ENCODE measurements at regions not wholly inside any gene's neighbourhood (a gene's known extent, or its start where the extent isn't known, plus 50 kb on each side); places are given as distances from the start of the nearest gene placed in this dataset.

DNA sequence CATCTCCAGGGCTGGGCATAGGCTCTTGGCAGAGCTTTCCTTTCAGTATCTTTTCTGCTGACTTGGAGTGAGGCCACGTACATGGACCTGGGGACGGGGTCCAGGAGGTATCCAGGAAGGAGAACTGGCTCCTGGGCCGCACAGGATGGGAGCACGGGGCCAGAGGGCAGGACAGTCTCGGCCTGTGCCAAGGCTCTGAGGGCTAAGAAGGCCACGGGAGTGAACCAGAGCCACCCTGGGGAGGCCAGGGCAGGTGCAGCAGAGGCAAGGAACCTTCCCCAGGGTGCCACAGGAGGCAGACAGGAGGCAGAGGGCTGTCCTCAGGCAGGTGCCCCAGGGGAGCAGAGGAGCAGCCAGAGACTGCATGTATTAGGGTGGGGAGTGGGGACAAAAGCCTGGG, 50.3 kb downstream of the PLXNA1 start:
- no peak overlapping the region for H3K4me3 Mint-ChIP-seq
- H3K36me3 Mint-ChIP-seq, result peaks cover 3% of the 10 kb centered on the region
- DNase-seq, result no peak
- no peaks in the 10 kb centered on the region for H3K9me3 Mint-ChIP-seq
- intact Hi-C loops (cut with micrococcal nuclease), result no loop called here
- no peaks in the 10 kb centered on the region for H3K4me1 Mint-ChIP-seq (ENCODE audit: low read depth)
- no peaks in the 10 kb centered on the region for H3K27me3 Mint-ChIP-seq
- ChIA-PET CTCF (no interaction called here), POLR2A (no interaction called here)
- H3K27ac Mint-ChIP-seq, result no peak overlapping the region

DNA sequence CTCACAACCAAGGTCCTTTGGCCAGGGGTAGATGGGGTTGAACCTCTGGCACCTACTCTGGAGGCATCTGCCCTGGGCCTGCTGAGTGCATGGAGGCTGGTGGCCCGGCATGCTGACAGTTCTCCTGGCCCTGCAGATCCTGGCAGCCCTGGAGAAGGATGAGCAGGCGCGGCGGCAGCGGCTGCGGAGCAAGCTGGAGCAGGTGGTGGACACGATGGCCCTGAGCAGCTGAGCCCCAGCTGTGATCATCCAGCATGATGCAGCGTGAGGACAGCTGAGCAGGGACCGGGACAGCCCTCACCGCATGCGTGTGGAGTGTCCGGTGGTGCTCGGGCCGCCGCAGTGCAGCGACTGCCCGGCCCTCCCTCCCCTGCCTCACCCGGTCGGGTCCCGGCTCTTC, 50.9 kb downstream of the PLXNA1 start:
- Mint-ChIP-seq H3K36me3 (peaks cover 3% of the 10 kb centered on the region), H3K4me3 (no peak overlapping the region), H3K27me3 (no peaks in the 10 kb centered on the region), H3K9me3 (no peaks in the 10 kb centered on the region), H3K4me1 (ENCODE audit: low read depth) (no peaks in the 10 kb centered on the region), H3K27ac (no peak overlapping the region)
- intact Hi-C loops (cut with micrococcal nuclease), result no loop called here
- CTCF ChIA-PET, result no interaction called here
- POLR2A ChIA-PET, result no interaction called here
- no peak for DNase-seq

DNA sequence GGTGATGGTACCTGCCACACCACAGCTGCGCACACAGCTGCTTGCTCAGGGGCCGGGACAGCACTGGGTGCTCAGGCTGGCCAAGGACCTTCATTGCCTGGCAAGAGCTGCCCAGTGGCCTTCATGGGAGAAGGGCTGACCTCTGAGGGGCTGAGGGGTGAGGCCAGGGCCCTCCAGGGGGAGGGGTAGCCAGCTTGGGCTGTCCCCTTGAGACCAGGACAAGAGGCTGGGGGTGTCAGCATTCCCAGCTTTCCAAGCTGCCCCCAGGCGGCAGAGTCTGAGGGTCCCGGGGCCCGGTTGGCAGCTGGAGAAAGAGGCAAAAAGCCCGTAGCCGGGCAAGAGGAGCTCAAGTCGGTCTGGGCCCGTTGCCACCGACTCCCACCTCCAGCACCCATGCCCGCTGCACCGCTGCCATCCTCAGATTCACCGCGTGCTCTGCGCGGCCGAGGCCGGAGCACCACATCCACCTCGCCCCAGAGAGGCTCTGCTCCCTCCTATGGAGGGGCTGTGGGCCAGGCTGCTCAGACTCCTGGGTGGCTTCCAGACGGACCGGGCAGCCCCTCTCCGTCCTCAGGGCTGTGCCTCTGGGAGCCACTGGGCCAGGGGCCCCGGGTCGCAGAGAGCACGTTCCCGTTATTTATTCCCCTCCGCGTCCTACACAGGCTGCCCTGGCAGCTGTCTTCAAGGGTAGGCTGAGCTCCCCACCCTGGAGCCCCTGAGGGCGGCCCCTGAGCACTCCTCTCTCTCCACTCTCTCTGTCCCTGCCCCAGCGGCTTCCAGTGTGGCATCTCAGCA, 51.5 kb downstream of the PLXNA1 start:
- no peak overlapping the region for H3K27ac Mint-ChIP-seq
- intact Hi-C loops (cut with micrococcal nuclease), result no loop called here
- H3K4me1 Mint-ChIP-seq (ENCODE audit: low read depth), result no peaks in the 10 kb centered on the region
- POLR2A ChIA-PET, result no interaction called here
- no peak for DNase-seq
- no peaks in the 10 kb centered on the region for H3K27me3 Mint-ChIP-seq
- CTCF ChIA-PET, result no interaction called here
- no peaks in the 10 kb centered on the region for H3K9me3 Mint-ChIP-seq
- no peaks in the 10 kb centered on the region for H3K36me3 Mint-ChIP-seq
- H3K4me3 Mint-ChIP-seq, result no peak overlapping the region

DNA sequence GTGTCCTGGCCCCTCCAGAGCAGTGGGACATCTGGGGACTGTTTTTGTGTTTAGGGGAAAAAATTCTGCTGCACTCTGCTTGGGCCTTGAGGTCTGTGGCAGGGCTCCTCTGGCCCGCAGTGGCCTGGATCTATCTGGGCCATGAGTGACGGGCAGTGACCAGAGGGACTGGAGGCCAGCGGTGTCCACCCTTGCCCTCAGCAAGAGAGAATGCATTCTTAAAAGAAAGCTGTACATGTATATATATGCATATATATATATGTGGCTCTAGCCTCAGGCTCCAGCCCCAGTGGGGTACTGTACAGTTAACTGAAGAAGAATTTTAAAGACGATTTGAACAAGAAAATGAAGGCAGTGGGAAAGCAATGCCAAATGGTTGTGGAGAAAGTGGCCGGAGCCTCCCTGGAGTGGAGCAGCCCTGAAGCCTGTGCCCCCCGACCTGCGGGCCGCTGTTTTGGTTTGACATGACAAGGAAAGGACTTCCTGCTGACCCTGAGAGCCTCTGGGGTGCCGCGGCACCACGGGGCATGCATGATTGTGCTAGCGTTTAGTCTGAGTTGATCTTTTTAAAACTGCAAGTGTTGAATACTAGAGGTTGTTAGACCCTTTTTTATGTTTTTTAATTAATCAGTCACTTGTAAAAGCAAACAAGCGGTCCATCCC, 52.2 kb downstream of the PLXNA1 start:
- intact Hi-C loops (cut with micrococcal nuclease), result no loop called here
- DNase-seq, result no peak
- H3K9me3 Mint-ChIP-seq, result no peaks in the 10 kb centered on the region
- no peaks in the 10 kb centered on the region for H3K36me3 Mint-ChIP-seq
- H3K27me3 Mint-ChIP-seq, result no peaks in the 10 kb centered on the region
- POLR2A ChIA-PET, result no interaction called here
- no peak overlapping the region for H3K4me3 Mint-ChIP-seq
- no peaks in the 10 kb centered on the region for H3K4me1 Mint-ChIP-seq (ENCODE audit: low read depth)
- CTCF ChIA-PET, result no interaction called here
- no peak overlapping the region for H3K27ac Mint-ChIP-seq

DNA sequence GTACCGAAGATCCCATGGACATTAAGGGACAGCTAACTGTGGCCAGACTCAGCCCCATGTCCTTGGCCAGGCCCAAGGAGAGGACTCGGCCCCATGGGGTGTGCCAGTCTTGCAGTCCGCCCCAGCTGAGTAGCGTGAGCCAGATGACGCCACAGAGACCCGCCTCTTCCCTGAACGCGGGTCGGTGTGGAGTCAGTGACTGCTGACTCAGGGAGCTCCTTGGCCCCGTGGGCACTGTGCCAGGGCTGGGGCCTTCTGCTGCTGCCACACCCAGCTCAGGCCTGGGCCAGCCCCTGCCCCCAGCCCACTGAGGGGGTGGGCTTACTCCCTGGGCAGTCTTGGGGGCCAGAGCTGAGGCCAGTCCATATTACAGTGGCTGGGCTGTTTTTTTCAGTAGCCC, 52.8 kb downstream of the PLXNA1 start:
- no peak for DNase-seq
- ChIA-PET POLR2A (no interaction called here), CTCF (no interaction called here)
- Mint-ChIP-seq H3K36me3 (no peaks in the 10 kb centered on the region), H3K4me3 (no peak overlapping the region), H3K27ac (no peak overlapping the region), H3K9me3 (no peaks in the 10 kb centered on the region), H3K4me1 (ENCODE audit: low read depth) (no peaks in the 10 kb centered on the region), H3K27me3 (no peaks in the 10 kb centered on the region)
- intact Hi-C loops (cut with micrococcal nuclease), result no loop called here

DNA sequence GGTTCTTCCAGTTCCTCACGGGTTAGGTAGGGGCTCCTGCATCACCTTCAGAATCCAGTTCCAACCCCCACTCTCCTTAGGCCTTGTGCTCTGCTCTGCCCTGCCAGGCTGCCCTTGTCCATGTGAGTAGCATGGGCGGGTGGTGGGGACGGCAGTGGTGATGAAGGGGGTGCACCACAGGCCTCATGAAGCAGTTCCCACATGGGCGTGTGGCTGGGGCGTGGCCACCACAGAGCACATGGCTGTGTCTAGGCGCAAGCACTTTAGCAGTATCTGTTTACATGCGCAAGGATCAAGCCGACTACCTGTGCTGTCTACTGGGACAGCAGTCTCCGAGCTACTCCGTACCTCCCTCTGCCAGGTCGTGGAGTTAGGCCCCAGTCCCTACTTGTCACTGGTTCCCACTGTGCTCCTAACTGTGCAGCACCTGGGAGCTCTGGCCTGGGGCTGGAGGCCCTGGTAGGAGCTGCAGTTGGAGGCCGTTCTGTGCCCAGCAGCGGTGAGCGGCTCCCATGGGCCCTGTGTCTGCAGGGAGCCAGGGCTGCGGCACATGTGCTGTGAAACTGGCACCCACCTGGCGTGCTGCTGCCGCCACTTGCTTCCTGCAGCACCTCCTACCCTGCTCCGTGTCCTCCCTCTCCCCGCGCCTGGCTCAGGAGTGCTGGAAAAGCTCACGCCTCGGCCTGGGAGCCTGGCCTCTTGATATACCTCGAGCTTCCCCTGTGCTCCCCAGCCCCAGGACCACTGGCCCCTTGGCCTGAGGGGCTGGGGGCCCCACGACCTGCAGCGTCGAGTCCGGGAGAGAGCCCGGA, 53.5 kb downstream of the PLXNA1 start:
- POLR2A ChIA-PET, result no interaction called here
- no peak overlapping the region for H3K4me3 Mint-ChIP-seq
- H3K9me3 Mint-ChIP-seq, result no peaks in the 10 kb centered on the region
- H3K27me3 Mint-ChIP-seq, result no peaks in the 10 kb centered on the region
- no peaks in the 10 kb centered on the region for H3K36me3 Mint-ChIP-seq
- DNase-seq, result no peak
- H3K4me1 Mint-ChIP-seq (ENCODE audit: low read depth), result no peaks in the 10 kb centered on the region
- H3K27ac Mint-ChIP-seq, result no peak overlapping the region
- intact Hi-C loops (cut with micrococcal nuclease), result no loop called here
- CTCF ChIA-PET, result no interaction called here

DNA sequence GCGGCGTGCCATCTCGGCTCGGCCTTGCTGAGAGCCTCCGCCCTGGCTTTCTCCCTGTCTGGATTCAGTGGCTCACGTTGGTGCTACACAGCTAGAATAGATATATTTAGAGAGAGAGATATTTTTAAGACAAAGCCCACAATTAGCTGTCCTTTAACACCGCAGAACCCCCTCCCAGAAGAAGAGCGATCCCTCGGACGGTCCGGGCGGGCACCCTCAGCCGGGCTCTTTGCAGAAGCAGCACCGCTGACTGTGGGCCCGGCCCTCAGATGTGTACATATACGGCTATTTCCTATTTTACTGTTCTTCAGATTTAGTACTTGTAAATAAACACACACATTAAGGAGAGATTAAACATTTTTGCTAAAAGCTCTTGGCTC, 54.1 kb downstream of the PLXNA1 start:
- ChIA-PET CTCF (no interaction called here), POLR2A (no interaction called here)
- Mint-ChIP-seq H3K27me3 (no peaks in the 10 kb centered on the region), H3K36me3 (no peaks in the 10 kb centered on the region), H3K9me3 (no peaks in the 10 kb centered on the region), H3K27ac (no peak overlapping the region), H3K4me1 (ENCODE audit: low read depth) (no peaks in the 10 kb centered on the region), H3K4me3 (no peak overlapping the region)
- DNase-seq, result no peak
- intact Hi-C loops (cut with micrococcal nuclease), result no loop called here

DNA sequence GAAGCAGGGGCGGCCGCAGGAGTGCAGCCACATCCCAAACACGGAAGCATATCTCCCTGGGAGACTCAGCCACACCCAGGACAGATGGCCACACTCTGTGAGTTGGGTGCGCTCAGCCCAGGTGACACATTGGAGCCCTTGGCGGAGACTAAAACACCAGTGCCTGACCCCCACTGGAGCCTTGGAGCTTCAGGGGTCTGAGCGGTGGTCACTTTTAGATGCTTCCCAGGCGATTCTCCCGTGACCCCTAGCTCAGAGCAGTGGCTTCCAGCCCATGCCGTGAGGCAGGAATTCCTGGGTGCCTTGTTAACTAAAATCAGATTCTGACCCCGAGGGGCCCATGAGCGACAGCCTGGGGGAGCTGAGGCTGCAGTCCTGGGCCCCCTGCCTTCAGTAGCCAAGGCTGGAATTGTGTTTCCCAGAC, 54.5 kb downstream of the PLXNA1 start:
- no peaks in the 10 kb centered on the region for H3K27me3 Mint-ChIP-seq
- H3K9me3 Mint-ChIP-seq, result no peaks in the 10 kb centered on the region
- intact Hi-C loops (cut with micrococcal nuclease), result no loop called here
- no peak for DNase-seq
- no peak overlapping the region for H3K4me3 Mint-ChIP-seq
- no peaks in the 10 kb centered on the region for H3K4me1 Mint-ChIP-seq (ENCODE audit: low read depth)
- no peaks in the 10 kb centered on the region for H3K36me3 Mint-ChIP-seq
- CTCF ChIA-PET, result no interaction called here
- H3K27ac Mint-ChIP-seq, result no peak overlapping the region
- POLR2A ChIA-PET, result no interaction called here

DNA sequence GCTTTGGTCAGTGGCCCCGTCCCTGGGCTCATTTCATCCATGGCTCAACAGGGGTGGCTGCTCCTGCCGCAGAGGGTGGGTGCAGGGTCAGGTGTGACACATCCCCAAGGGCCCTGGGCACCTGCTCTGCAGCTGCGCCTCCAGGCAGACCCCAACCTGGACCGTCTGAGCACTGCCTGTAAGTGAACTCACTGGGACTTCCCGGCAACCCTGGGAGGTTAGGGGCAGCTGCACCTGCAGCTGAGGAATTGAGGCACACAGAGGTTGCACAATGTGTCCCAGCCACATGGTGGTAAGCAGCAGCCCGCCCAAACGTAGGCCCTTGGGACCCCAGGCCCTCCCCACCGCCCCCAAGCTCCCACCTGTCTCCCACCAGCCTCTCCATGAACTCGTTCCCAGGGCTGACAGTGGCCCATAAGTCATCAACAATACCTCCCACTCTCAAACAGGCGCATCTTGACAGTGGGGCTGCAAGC, 55.1 kb downstream of the PLXNA1 start:
- H3K27me3 Mint-ChIP-seq, result no peaks in the 10 kb centered on the region
- DNase-seq, result no peak
- H3K36me3 Mint-ChIP-seq, result no peaks in the 10 kb centered on the region
- H3K27ac Mint-ChIP-seq, result no peak overlapping the region
- ChIA-PET CTCF (no interaction called here), POLR2A (no interaction called here)
- no peak overlapping the region for H3K4me3 Mint-ChIP-seq
- intact Hi-C loops (cut with micrococcal nuclease), result no loop called here
- no peaks in the 10 kb centered on the region for H3K9me3 Mint-ChIP-seq
- H3K4me1 Mint-ChIP-seq (ENCODE audit: low read depth), result no peaks in the 10 kb centered on the region

DNA sequence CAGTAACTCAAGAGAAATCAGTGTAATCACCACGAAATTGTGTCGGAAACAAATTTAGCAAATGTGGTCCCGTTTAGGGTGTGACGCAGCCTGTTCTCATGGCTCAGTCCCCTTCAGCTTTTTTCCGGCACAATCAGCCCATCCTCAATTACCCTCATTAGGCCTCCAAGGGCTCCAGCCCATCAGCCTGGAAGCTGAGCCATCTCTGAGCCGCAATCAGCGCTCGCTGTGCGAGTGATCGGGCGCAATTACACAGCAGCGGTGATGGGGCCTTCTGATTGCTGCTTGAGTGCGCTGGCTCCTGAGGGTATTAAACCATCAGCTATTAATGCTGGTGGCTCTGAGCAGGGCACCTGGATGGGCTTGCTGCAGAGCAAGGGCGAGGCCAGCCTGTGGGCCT, 55.6 kb downstream of the PLXNA1 start:
- no peaks in the 10 kb centered on the region for H3K36me3 Mint-ChIP-seq
- intact Hi-C loops (cut with micrococcal nuclease), result no loop called here
- POLR2A ChIA-PET, result no interaction called here
- CTCF ChIA-PET, result no interaction called here
- H3K9me3 Mint-ChIP-seq, result no peaks in the 10 kb centered on the region
- no peak overlapping the region for H3K27ac Mint-ChIP-seq
- H3K4me1 Mint-ChIP-seq (ENCODE audit: low read depth), result no peaks in the 10 kb centered on the region
- no peak for DNase-seq
- no peak overlapping the region for H3K4me3 Mint-ChIP-seq
- no peaks in the 10 kb centered on the region for H3K27me3 Mint-ChIP-seq

DNA sequence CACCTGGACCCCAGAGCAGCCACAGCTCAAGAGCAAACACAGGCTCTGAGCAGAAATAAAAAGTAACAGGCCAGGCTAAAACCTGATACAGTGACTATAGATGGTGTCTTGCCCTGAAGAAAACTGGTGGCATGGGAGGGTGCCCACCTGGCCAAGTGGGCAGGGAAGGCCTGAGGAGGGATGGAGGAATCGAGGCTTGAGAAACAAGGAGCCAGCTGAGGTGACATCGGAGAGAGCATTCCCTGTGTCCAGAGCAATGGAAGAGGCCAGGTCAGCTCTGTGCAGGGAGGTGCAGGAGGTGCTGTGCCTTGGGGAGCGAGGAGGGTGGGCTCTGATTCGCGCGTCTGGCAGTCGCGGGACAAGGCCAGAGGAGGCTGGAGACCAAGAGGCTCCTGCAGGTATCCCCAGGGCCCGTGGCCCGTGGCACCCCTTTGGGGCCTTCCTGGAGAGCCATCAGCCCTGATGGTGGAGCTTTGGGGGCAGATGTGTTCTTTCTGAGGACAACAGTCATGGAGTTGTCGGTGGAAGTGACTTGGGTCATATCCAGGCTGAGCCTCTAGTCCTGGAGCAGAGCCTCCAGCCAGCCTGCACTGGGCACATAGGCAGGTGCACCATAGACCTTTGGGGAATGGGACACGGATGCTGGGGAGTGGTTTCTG, 56.1 kb downstream of the PLXNA1 start:
- no peaks in the 10 kb centered on the region for H3K9me3 Mint-ChIP-seq
- POLR2A ChIA-PET, result no interaction called here

DNA sequence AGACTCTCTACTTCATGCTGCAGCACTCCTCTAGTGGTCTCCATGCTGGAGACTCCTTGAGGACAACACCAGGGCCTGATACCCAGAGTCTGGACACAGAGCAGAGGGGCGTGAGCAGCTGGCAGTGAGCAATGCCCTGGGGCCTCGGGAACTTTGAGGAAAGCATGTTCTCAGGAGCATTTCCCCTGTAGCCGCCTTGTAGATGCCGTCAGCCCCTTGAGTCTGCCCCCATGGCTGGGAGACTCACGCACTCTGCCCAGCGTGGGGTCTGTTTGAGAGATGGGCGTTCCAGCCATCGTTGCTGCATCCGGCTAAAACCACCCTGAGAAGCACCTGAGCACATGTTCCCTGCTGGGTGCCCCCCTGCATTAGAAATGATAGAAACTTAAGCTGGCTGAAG, 56.8 kb downstream of the PLXNA1 start:
- intact Hi-C loops (cut with micrococcal nuclease), result no loop called here
- Mint-ChIP-seq H3K9me3 (no peaks in the 10 kb centered on the region), H3K4me3 (no peak overlapping the region), H3K27me3 (no peaks in the 10 kb centered on the region), H3K36me3 (no peaks in the 10 kb centered on the region), H3K4me1 (ENCODE audit: low read depth) (no peaks in the 10 kb centered on the region), H3K27ac (no peak overlapping the region)
- ChIA-PET CTCF (no interaction called here), POLR2A (no interaction called here)
- no peak for DNase-seq

More for the DNA sequence above, 56.1 kb downstream of the PLXNA1 start:
- no peaks in the 10 kb centered on the region for H3K4me1 Mint-ChIP-seq (ENCODE audit: low read depth)
- H3K36me3 Mint-ChIP-seq, result no peaks in the 10 kb centered on the region
- no peak overlapping the region for H3K27ac Mint-ChIP-seq
- DNase-seq, result no peak
- intact Hi-C loops (cut with micrococcal nuclease), result no loop called here
- H3K27me3 Mint-ChIP-seq, result no peaks in the 10 kb centered on the region
- CTCF ChIA-PET, result no interaction called here
- no peak overlapping the region for H3K4me3 Mint-ChIP-seq

Data from activated CD4-positive, alpha-beta memory T cell treated with anti-CD3 and anti-CD28 coated beads for 36 hours (primary cell).